ENCODE measurements at regions not wholly inside any gene's neighbourhood (a gene's known extent, or its start where the extent isn't known, plus 50 kb on each side); places are given as distances from the start of the nearest gene placed in this dataset.

GRCh38 chr16:65624666-65625065 lies 502.8 kb upstream of the CDH11 start:
- TF ChIP-seq, protein P1, sequence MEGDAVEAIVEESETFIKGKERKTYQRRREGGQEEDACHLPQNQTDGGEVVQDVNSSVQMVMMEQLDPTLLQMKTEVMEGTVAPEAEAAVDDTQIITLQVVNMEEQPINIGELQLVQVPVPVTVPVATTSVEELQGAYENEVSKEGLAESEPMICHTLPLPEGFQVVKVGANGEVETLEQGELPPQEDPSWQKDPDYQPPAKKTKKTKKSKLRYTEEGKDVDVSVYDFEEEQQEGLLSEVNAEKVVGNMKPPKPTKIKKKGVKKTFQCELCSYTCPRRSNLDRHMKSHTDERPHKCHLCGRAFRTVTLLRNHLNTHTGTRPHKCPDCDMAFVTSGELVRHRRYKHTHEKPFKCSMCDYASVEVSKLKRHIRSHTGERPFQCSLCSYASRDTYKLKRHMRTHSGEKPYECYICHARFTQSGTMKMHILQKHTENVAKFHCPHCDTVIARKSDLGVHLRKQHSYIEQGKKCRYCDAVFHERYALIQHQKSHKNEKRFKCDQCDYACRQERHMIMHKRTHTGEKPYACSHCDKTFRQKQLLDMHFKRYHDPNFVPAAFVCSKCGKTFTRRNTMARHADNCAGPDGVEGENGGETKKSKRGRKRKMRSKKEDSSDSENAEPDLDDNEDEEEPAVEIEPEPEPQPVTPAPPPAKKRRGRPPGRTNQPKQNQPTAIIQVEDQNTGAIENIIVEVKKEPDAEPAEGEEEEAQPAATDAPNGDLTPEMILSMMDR (IDR thresholded peaks at IDR 0.05; ENCODE audit: poor library complexity): no peak
- TF ChIP-seq EZH2 (IDR thresholded peaks at IDR 0.05; ENCODE audit: borderline replicate concordance) (no peak), EZH2phosphoT487 (IDR thresholded peaks at IDR 0.05; ENCODE audit: low read depth, severe bottlenecking, unreplicated experiment) (no peak)
